GM12892 (cell line): ENCODE measurements at regions not wholly inside any gene's neighbourhood (a gene's known extent, or its start where the extent isn't known, plus 50 kb on each side); places are given as distances from the start of the nearest gene placed in this dataset.

Source experiments
- POLR2AphosphoS5 ChIP-seq: IDR thresholded peaks from 2 replicates; pipeline ENCODE4 v1.6.1; 2011; ENCODE audit warnings: low read depth, low read length, control low read depth
- TAF1 ChIP-seq: IDR thresholded peaks from 2 replicates; pipeline ENCODE4 v1.6.1; 2011; ENCODE audit warnings: low read depth, mild to moderate bottlenecking, control low read depth, low read length, borderline replicate concordance

DNA sequence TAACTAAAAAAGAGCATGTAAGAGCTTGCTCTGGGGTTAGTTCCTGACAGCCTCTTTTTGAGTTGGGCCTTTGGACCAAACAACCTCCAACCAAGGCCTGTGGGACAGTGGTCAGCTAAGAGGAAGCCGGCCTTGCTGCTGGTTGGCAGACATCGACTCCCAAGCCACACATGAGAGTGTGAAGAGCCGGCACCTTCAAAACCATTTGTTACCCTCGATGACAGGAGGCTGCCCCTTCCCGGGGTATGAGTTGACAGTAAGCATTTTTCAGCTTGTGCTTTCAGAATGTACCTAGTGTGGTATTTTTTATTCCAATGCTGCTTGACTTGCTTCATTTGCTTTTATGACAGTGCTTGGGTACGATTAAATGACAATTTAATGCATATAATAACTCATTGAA lies 168.6 kb upstream of the IGFBP7 start:
- TF ChIP-seq TAF1 (no peak), POLR2AphosphoS5 (no peak)
